GM19372 (cell line): ENCODE measurements at regions not wholly inside any gene's neighbourhood (a gene's known extent, or its start where the extent isn't known, plus 50 kb on each side); places are given as distances from the start of the nearest gene placed in this dataset.
"Not testable (repeated sequence)": the region's sequence is repeated elsewhere in the genome, so short reads cannot be mapped to it uniquely, and the experiment has no call there.

Experiments used
- ATAC-seq: cut with Tn5 transposase; IDR thresholded peaks from one replicate; pipeline ENCODE4 v1.9.1; 2021; ENCODE audit warnings: mild to moderate bottlenecking, low read depth, moderate library complexity; ENCODE audit not compliant: unreplicated experiment

- no peak for ATAC-seq
Observed at GRCh38 chr6:165012183-165012582, 297.2 kb downstream of the C6orf118 start.

DNA sequence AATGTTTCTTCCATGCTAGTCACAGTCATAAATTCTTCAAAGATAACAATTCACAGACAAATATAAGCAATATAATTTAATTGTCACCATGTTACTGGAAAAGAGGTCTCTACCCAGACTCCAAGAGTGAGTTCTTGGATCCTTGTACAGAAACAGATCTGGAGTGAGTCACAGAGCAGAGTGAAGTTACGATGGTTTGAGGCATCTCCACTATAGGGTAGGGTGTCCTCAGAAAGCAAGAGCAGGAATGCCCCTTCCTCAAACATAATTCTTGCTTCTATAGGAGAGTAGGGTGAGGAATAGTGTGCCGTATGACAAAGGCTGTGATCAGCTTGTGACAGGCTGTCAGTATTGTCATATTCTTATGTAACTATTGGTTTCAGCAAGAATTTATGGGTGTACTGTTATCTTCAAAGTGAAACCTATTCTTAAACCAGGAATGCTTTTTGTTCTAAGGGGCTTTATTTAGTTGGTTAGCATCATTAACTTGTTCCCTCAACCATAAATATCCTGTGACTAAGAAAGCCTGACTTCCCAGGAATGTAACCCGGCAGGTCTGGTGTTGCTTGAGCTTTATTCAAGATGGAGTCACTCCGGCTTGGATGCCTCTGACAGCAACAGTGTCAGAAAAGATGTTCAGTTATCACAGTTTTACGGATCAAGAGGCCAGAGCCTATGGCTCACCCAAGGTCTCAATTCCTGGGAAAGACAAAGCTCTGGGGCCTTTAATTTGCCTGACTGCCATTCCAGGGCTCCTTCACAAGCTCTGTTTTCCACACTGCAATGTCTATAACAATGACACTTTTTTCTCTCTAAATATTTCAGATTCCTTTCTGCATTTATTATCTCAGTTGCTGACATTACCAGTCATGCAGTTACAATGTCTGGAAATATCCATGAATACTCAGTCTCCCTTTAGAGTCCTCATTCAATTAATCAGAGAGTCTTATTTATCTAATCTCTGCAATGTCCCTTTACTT lies 298.6 kb downstream of the C6orf118 start:
- ATAC-seq = no peak

GRCh38 chr6:165008971-165009370 lies 300.4 kb downstream of the C6orf118 start:
- ATAC-seq = no peak

- ATAC-seq = no peak
Observed at GRCh38 chr6:165002866-165003265, 306.5 kb downstream of the C6orf118 start.

DNA sequence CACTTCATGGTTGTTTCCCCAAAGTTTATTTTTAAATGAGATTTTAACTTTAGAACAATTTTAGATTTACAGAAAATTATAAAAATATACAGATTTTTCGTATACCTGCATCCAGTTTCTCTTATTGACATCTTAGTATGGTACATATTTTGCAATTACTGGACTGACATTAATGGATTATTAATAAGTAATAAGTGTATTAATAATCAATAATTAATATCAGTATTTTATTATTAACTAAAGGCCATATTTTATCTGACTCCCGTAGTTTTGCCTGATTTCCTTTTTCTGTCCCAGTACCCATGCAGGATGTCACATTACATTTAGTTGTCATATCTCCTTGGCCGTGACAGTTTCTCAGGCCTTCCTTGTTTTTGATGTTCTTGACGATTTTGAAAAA lies 307.0 kb downstream of the C6orf118 start:
- no peak for ATAC-seq

DNA sequence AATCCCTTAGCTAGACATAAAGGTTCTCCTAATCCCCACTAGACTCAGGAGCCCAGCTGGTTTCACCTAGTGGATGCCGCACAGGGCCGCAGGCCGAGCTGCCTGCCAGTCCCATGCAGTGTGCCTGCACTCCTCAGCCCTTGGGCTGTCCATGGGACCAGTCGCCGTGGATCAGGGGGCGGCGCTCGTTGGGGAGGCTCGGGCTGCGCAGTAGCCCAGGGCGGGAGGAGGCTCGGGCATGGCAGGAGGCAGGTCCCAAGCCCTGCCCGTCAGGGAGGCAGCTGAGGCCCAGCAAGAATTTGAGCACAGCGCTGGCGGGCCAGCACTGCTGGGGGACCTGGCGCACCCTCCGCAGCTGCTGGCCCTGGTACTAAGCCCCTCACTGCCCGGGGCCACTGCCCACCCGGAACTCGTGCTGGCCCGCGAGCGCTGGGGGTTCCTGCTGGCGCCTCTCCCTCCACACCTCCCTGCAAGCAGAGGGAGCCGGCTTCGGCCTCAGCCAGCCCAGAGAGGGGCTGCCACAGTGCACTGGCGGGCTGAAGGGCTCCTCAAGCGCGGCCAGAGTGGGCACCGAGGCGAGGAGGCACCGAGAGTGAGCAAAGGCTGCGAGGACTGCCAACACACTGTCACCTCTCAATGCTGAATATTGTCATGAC lies 307.8 kb downstream of the C6orf118 start:
- no peak for ATAC-seq

GRCh38 chr6:164998297-164998696 lies 311.1 kb downstream of the C6orf118 start:
- no peak for ATAC-seq

DNA sequence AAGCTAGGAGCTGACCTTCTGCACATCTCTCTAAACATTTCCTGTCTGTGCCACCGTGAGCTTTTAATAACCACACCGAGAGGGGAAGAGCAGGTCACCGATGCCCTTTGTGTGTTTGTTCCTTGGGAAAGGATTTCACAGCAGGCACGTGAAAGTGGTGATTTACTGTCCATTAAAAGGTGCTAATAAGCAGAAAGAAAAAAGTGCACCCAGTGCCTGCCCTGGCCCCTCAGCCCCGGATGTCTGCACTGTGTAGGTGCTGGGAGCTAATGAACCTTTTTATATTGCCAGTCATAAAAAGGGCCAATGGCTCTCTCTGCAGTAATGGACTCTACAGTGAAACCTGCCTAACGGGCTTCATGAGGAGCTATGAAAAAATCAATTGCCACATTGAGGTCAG lies 312.6 kb downstream of the C6orf118 start:
- ATAC-seq = no peak

DNA sequence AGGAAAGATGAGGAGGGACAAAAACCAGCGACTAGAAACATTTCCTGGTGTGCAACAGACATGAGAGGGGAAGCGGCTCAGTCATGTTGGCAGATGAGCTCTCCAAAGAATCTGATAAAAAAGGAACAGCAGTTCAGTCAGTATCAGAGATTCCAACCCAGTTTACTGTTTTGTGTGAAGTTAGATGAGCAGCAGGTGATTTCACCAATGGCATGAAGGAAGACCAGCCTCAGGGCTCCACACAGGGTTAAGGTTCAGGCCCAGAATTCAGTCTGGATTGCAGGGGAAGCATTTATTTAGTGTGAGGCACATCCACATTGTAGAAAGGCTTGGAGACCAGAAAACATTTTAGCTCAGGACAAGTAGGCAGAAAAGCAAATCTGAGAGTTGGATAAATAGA lies 317.8 kb downstream of the C6orf118 start:
- ATAC-seq = no peak

DNA sequence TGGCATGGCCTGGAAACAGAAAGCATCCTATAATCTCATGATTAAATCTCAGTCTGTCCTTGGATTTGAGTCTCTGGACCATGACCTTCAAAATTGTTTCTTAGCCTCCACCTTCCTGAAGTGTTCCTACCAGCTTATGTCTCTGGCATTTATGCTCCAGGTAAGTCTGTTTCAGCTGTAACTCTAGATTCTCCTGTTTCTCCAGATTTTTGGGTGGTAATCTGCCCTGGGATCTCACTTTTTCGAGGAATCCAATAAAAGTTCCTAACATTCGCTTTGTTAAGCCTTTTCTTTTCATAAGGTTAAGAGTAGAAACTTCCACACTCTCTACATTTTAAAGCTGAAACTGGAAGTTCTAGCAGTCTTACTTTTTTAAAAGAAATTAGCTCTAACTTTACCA lies 318.5 kb downstream of the C6orf118 start:
- no peak for ATAC-seq

DNA sequence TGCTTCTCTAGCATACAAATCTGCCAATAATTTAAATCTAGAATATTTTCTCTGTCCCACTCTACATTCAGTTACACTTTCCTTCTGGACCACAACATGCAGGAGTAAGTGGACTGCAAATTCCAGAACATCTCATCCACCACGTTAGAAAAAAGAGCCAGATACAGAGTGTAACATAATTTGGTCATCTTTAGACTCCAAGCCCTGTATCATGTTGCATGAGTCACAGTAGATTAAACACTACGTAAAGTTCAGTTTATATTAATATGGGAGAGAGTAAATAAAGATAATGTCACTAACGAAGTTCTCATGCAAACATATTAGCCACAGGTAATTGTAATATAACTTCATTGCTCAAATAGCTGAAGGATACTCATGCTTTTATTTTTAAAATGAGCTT lies 327.0 kb downstream of the C6orf118 start:
- no peak for ATAC-seq

GRCh38 chr6:164967102-164967501 lies 342.3 kb downstream of the C6orf118 start:
- ATAC-seq = no peak

- no peak for ATAC-seq
Observed at GRCh38 chr6:164962805-164963204, 346.6 kb downstream of the C6orf118 start.

GRCh38 chr6:164947164-164947563 lies 362.2 kb downstream of the C6orf118 start:
- ATAC-seq = no peak

DNA sequence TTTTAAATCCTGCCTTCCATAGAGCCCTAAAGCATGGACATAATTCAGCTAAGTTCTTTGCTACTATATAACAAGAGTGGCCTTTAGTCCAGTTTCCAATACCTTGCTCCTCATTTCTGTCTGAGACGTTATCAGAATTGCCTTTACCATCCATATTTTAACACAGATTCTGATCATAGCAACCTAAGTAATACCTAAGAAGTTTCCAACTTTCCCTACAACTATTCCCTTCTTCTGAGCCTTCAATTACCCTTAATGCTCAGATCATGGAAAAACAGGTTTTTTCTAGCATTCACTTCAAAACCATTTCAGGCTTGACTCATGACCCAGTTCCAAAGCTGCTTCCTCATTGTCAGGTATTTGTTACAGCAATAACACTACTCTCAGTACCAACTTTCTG lies 367.1 kb downstream of the C6orf118 start:
- ATAC-seq = no peak

GRCh38 chr6:164933238-164933794 lies 376.1 kb downstream of the C6orf118 start:
- not testable (repeated sequence) for ATAC-seq

GRCh38 chr6:164929408-164929977 lies 379.9 kb downstream of the C6orf118 start:
- ATAC-seq = no peak

GRCh38 chr6:164928728-164929407 lies 380.5 kb downstream of the C6orf118 start:
- ATAC-seq = no peak

- no peak for ATAC-seq
Observed at GRCh38 chr6:164928057-164928727, 381.2 kb downstream of the C6orf118 start.
